ENCODE measurements at regions not wholly inside any gene's neighbourhood (a gene's known extent, or its start where the extent isn't known, plus 50 kb on each side); places are given as distances from the start of the nearest gene placed in this dataset.

- TF ChIP-seq CTCF (IDR thresholded peaks at IDR 0.05; ENCODE audit: insufficient read depth, low read length, poor library complexity, severe bottlenecking) (no peak), EZH2phosphoT487 (conservative IDR thresholded peaks at IDR 0.05; ENCODE audit: low read length) (no peak)
Measured at GRCh38 chr5:8386719-8387288, 517.9 kb downstream of the MTRR start.
